NCI-H69 (cell line): ENCODE measurements at regions not wholly inside any gene's neighbourhood (a gene's known extent, or its start where the extent isn't known, plus 50 kb on each side); places are given as distances from the start of the nearest gene placed in this dataset.

Experiments used
- DNase-seq: peaks from one replicate; lab custom pipeline; 2025; lab: John Stamatoyannopoulos, UW

DNA sequence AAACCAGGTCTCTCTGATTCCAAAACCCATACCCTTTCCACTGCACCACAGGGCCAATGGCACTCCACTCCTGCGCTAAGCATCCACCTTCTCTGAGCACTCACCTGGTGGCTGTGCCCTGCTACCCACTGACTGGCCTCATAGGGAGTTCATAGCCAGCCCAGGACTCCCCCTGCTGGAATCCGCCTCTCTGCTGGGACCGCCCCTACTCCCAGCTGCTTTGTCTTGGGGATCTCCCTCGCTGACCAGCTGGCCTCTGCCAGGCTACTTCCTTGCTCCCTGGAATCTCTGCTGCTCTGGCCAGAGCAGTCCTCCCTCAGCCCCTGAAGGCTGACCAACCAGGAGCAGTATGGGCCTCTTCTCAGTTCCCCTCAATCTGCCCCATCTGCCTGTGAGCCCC is 129.7 kb downstream of the FAXC start:
- DNase-seq: peak; percentile 74

DNA sequence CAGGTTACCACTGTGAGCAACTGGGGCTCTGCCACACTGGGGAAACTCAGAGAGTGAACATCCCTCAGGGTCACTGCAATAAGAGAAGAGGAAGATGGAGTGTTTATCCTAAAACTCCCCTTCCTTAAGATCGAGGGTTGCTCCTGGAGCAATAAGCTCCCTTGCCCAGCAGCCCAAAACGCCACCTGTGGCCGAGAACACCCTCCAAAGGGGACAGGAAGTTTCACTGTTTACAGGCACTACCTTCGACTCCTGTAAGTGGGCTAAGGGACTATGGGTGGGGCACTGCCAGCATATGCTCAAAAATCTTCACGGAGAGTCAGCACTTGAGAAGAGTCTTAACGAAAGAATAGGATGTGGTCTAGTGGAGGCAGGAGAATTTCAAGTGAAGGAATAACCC is 132.5 kb downstream of the FAXC start:
- no peak for DNase-seq

- no peak for DNase-seq
These were observed 153.4 kb downstream of the FAXC start for GRCh38 chr6:99195986-99196655.

GRCh38 chr6:99192561-99192960 is 156.9 kb downstream of the FAXC start:
- DNase-seq: no peak

GRCh38 chr6:99189823-99190721 is 159.4 kb downstream of the FAXC start:
- peak; percentile 43 for DNase-seq

DNA sequence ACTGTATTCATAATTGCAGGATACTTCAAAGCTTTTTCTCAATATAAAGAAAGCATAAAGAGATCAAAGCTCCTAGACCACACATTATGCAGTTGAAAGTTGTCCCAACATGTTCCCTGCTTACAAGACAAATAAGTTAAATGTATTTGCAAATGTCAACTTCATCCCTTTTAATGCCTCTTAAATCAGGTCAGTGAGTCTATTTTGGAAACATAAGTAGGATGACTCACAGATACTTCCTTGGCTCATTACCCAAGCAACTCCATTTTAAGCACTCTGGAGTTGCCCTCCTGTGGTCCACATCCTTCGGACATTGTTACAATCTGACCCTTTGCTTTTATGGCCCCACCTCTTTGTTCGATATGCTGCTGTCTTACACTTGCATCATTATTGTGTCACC is 162.0 kb downstream of the FAXC start:
- peak; percentile 92 for DNase-seq

DNA sequence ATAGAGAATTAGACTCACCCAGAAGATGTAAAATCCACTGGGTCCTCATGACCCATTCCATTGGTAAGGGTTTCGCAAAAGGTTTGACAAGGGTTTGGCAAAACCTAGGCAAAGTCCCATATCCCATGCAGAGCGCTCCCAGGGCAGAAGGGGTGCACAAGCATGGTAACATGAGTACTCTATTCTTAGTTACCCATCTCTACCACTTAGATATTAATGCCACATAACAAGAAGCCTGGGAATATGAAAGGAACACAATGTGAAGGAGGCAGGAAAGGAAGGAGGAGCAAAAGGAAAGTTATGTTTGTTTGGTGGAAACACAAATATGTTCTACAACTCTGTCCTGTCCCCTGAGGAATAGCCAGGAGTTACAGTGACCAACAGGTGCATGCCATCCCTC is 163.1 kb downstream of the FAXC start:
- DNase-seq: peak; percentile 25

DNA sequence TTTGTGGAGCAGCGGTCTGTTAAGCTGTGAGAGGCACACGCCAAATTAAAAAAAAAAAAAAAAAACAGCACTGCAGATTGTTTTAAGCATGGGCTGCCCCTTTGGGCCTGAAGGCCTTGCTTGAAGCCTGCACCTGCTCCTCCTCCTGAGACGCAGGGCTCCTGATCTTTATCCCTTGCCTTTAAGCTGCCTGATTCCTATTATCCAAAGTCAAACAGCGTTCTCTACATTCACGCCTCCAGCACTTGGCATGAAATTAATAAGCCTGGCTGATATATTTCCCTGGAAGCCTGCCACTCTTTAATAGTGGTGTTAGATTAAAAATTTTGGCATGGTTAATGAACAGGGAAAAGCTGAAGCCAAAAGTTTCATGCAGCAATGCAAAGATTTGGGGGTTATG is 163.9 kb downstream of the FAXC start:
- DNase-seq: peak; percentile 83

GRCh38 chr6:99184696-99185095 is 164.8 kb downstream of the FAXC start:
- DNase-seq: peak; percentile 46

DNA sequence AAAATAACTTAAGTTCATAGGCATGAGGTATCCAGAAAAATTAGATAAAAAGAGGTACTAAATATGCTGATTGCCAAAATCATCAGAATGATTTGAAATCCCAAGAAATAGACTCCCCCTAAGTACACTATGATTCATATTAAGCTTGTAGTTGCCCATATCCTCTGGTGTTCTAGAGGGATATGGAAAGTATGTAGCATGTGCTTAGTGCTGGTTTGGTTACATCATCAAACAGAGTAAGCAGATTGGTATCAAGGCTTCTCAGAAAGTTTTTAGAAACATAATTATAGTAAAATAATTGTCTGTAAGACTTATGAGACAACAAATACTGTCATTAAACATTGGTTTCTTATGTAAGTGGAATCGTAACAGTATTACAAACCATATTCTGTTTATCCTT is 166.4 kb downstream of the FAXC start:
- DNase-seq: no peak

GRCh38 chr6:99181174-99181573 is 168.3 kb downstream of the FAXC start:
- DNase-seq: no peak

DNA sequence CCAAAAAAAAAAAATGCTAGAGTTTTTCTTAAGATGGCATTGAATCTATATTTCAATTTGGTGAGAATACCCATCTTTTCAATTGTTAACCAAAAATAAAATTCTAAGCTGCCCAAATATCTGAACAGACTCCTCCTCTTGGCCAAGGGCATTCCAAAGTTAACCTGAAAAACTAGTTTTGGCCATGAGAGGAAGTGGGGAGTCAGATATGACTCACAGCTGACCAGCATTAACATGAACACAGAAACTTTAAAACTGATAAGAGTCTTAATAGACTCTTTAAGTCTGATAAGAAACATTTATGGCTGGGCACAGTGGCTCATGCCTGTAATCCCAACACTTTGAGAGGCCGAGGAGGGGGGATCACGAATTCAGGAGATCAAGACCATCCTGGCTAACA is 171.3 kb downstream of the FAXC start:
- no peak for DNase-seq

GRCh38 chr6:99177736-99178135 is 171.7 kb downstream of the FAXC start:
- DNase-seq: no peak

DNA sequence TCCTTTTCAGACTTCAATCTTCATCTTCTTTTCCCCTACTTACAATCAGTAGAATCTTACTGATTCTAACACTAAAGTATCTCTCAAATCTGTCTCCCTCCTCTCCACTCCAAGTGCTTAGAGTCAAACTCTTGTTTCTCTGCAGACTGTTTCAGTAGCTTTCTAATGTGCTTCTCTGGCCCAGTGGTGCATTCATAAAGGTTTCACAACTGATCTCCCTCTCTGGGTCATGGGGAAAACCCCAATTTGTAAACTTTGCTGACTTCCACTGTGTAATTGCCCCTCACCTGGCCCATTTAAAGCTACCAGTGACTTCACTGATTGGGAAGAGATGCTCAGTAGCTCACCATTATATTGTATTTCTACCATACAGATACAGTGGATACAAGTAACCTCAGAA is 183.6 kb downstream of the FAXC start:
- DNase-seq: no peak

DNA sequence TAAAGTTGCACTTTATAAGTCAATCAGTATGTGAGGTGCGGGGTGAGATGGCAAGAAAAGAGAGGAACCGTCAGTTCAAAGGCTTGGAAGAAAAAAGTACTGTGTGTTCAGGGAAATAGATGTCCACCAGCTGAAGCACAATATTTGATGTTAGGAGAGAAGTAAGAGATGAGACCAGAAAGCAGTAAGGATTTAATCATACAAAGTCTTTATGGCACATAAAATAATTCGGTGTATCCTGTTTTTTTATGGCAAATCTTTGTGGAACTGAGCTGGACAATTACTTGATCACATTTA is 197.2 kb downstream of the FAXC start:
- no peak for DNase-seq

DNA sequence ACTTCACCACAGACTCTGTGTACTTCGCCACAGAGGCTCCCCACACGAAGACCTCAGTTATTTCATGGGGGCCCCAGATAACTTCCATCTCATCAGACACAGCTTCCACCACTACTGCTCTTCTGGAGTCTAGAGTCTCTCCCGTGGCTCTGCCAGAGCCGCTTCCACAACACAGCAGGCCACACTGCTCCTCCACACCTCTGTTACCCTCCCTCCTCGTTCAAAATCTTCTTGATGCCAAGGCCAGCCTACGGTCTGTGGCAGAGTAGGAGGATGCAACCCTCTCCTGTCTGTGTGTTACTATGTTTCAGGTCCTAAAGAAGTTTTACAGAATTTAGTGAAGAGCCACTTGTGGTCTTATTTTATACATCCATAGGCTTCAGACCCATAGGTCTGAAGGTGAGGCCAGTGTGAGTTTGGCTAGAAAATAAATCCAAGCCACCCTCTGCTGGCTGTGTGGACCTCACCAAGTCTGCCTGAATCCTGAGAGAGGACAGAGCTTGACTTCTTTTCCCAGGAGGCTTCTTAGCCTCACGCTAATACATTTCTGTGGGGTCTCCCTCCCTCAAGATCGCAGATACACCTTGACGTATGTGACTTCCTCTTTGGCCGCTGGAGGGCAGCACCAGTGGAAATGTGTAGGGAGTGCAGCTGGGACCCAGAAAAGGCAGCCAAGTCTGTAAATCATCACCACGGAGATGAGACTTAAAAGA is 197.7 kb downstream of the FAXC start:
- DNase-seq: peak; percentile 77

- DNase-seq: no peak
These were observed 200.7 kb downstream of the FAXC start for GRCh38 chr6:99148761-99149160.

GRCh38 chr6:99148111-99148510 is 200.4 kb upstream of the FBXL4 start:
- DNase-seq: no peak

DNA sequence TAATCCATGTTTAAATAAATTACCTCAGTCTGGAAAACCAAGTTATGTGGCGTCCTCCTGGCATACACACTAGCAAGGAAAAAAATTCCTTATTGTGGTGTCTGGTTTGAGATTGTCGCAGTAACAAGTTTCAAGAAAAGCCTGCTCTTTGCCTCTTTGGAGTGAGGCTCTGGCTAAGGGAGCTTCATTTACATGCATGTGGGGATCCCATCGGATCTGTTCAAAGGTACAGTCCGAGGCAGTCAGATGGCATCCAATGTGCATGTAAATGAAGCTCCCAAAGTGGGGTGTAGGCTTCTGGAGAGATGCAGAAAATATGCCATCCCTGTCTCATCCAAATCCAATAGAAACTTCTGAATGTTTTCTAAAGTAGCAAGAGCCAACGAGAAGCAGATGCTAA is 199.5 kb upstream of the FBXL4 start:
- DNase-seq: no peak

DNA sequence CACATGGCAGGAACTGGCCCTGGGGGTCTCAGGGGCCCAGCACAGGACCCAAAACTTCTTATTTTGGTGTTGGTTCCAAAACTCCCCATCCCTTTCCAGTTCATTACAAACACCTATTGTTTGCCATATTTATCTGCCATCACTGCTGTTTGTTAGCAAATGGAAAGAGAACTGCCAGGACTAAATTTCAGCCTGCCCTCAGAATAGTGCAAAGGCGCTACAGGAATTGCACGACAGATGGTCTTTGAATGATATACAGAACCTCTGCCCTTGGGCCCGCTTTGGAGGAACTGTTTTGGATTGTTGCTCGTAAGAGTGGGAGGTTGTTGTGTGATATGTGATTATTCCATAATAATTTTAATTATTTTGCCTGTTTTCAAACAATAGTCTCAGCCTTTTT is 199.0 kb upstream of the FBXL4 start:
- DNase-seq: peak; percentile 62

- no peak for DNase-seq
These were observed 198.0 kb upstream of the FBXL4 start for GRCh38 chr6:99145738-99146137.

- no peak for DNase-seq
These were observed 195.5 kb upstream of the FBXL4 start for GRCh38 chr6:99143108-99143861.
